HG03064 (cell line): ENCODE measurements at regions not wholly inside any gene's neighbourhood (a gene's known extent, or its start where the extent isn't known, plus 50 kb on each side); places are given as distances from the start of the nearest gene placed in this dataset.
"Not testable (repeated sequence)": the region's sequence is repeated elsewhere in the genome, so short reads cannot be mapped to it uniquely, and the experiment has no call there.

Experiments
- ATAC-seq: cut with Tn5 transposase; IDR thresholded peaks from one replicate; pipeline ENCODE4 v1.9.1; 2021; ENCODE audit warnings: low read depth; ENCODE audit not compliant: unreplicated experiment

- no peak for ATAC-seq
Observed at GRCh38 chr2:41031282-41031681, 579.4 kb upstream of the SLC8A1 start.

- no peak for ATAC-seq
Observed at GRCh38 chr2:41032715-41033114, 580.8 kb upstream of the SLC8A1 start.

- ATAC-seq, result no peak
Observed at GRCh38 chr2:41033127-41033526, 581.2 kb upstream of the SLC8A1 start.

- no peak for ATAC-seq
Observed at GRCh38 chr2:41038408-41038807, 586.5 kb upstream of the SLC8A1 start.

- ATAC-seq, result not testable (repeated sequence)
Observed at GRCh38 chr2:41039750-41040149, 587.9 kb upstream of the SLC8A1 start.

GRCh38 chr2:41040782-41041520, 589.1 kb upstream of the SLC8A1 start:
- no peak for ATAC-seq

GRCh38 chr2:41042343-41042742, 590.5 kb upstream of the SLC8A1 start:
- ATAC-seq, result no peak

- no peak for ATAC-seq
Observed at GRCh38 chr2:41061356-41061755, 609.5 kb upstream of the SLC8A1 start.

- no peak for ATAC-seq
Observed at GRCh38 chr2:41062336-41062735, 610.4 kb upstream of the SLC8A1 start.

- no peak for ATAC-seq
Observed at GRCh38 chr2:41066168-41066567, 614.3 kb upstream of the SLC8A1 start.

- no peak for ATAC-seq
Observed at GRCh38 chr2:41068740-41069139, 616.9 kb upstream of the SLC8A1 start.

GRCh38 chr2:41078341-41078740, 626.5 kb upstream of the SLC8A1 start:
- ATAC-seq, result no peak

- ATAC-seq, result no peak
Observed at GRCh38 chr2:41079011-41079410, 627.1 kb upstream of the SLC8A1 start.

GRCh38 chr2:41084321-41084720, 632.4 kb upstream of the SLC8A1 start:
- no peak for ATAC-seq

- no peak for ATAC-seq
Observed at GRCh38 chr2:41087946-41088345, 636.1 kb upstream of the SLC8A1 start.

- no peak for ATAC-seq
Observed at GRCh38 chr2:41101281-41101680, 649.4 kb upstream of the SLC8A1 start.

- ATAC-seq, result no peak
Observed at GRCh38 chr2:41109744-41110143, 657.9 kb upstream of the SLC8A1 start.

GRCh38 chr2:41111836-41112627, 660.1 kb upstream of the SLC8A1 start:
- ATAC-seq, result no peak

- ATAC-seq, result no peak
Observed at GRCh38 chr2:41116106-41116797, 664.4 kb upstream of the SLC8A1 start.

- ATAC-seq, result no peak
Observed at GRCh38 chr2:41119489-41119888, 667.6 kb upstream of the SLC8A1 start.

- ATAC-seq, result no peak
Observed at GRCh38 chr2:41123341-41123740, 671.5 kb upstream of the SLC8A1 start.
